Nephron (organoid): ENCODE measurements at regions not wholly inside any gene's neighbourhood (a gene's known extent, or its start where the extent isn't known, plus 50 kb on each side); places are given as distances from the start of the nearest gene placed in this dataset.
"Not testable (repeated sequence)": the region's sequence is repeated elsewhere in the genome, so short reads cannot be mapped to it uniquely, and the experiment has no call there.

ENCODE experiments used
- H3K27ac Mint-ChIP-seq, 3 experiments: 2 replicates each; pipeline ENCODE4 v1.8.0; 2020; ENCODE audit warnings: mixed read lengths in 3 of 3, mild to moderate bottlenecking in 2 of 3, moderate library complexity in 1 of 3
- H3K27me3 Mint-ChIP-seq: 2 replicates; pipeline ENCODE4 v1.8.0; 2021; ENCODE audit warnings: low read depth, mild to moderate bottlenecking, moderate library complexity, mixed read lengths
- H3K36me3 Mint-ChIP-seq: 2 replicates; pipeline ENCODE4 v1.8.0; 2020; ENCODE audit warnings: low read depth, mixed read lengths
- H3K4me1 Mint-ChIP-seq: 2 replicates; pipeline ENCODE4 v1.8.0; 2020; ENCODE audit warnings: mixed read lengths
- H3K4me3 Mint-ChIP-seq, 3 experiments: 2 replicates each; pipeline ENCODE4 v1.8.0; 2020; ENCODE audit warnings: mild to moderate bottlenecking in 3 of 3, mixed read lengths in 3 of 3, moderate library complexity in 2 of 3
- H3K9me3 Mint-ChIP-seq: 2 replicates; pipeline ENCODE4 v1.8.0; 2020; ENCODE audit warnings: mixed read lengths
- TF ChIP-seq, protein P1 (sequence below), 3 experiments: fragments of 200-600 bp; sonication (generic); IDR thresholded peaks; one replicate each; pipeline ENCODE4 v1.5.0; 2021; ENCODE audit warnings: antibody characterized with exemption in 3 of 3; ENCODE audit not compliant: unreplicated experiment in 3 of 3

DNA sequence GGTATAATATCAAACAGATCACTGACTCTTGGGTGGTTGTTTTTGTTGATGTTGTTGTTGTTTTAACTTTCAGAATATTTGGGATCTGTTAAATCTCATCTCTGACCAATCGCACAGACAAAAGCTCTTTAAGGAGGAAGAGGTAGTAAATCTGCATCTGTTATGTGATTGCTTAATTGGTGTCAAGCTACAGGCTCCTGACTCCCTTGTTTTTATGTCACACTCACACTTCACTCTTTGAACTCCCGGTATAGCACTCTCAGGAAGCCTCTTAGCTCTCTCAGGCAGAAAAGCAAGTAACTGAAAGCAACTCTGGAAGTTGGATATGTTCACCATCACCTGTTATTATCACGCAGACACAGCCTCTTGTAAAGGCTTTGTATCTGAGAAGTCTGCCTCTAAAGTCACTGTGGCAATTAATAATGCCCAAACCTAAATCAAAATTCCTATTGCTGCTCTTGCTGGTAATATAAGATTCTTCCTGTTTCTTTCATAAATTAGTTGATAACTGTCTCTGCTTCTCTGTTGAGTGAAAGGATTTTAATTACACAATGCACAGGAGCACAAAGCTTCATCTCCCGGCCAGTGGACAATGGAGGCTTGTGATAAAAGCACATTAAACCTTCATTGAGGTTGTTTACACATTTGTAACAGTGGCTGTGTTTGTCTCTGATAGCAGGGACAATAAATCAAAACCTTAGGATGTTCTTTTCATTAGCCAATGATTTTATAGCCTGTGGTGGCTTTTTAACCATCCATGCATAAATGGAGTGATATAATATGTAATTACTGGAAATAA is 576.7 kb downstream of the MFSD1 start:
- Mint-ChIP-seq H3K36me3 (no peaks in the 10 kb centered on the region), H3K4me1 (no peaks in the 10 kb centered on the region), H3K27me3 (no peaks in the 10 kb centered on the region), H3K9me3 (no peaks in the 10 kb centered on the region), H3K4me3 (no peak overlapping the region), H3K27ac (no peak overlapping the region)
- TF ChIP-seq, protein P1, sequence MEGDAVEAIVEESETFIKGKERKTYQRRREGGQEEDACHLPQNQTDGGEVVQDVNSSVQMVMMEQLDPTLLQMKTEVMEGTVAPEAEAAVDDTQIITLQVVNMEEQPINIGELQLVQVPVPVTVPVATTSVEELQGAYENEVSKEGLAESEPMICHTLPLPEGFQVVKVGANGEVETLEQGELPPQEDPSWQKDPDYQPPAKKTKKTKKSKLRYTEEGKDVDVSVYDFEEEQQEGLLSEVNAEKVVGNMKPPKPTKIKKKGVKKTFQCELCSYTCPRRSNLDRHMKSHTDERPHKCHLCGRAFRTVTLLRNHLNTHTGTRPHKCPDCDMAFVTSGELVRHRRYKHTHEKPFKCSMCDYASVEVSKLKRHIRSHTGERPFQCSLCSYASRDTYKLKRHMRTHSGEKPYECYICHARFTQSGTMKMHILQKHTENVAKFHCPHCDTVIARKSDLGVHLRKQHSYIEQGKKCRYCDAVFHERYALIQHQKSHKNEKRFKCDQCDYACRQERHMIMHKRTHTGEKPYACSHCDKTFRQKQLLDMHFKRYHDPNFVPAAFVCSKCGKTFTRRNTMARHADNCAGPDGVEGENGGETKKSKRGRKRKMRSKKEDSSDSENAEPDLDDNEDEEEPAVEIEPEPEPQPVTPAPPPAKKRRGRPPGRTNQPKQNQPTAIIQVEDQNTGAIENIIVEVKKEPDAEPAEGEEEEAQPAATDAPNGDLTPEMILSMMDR (IDR thresholded peaks at IDR 0.05; ENCODE audit: unreplicated experiment in 3 of 3): no peak

DNA sequence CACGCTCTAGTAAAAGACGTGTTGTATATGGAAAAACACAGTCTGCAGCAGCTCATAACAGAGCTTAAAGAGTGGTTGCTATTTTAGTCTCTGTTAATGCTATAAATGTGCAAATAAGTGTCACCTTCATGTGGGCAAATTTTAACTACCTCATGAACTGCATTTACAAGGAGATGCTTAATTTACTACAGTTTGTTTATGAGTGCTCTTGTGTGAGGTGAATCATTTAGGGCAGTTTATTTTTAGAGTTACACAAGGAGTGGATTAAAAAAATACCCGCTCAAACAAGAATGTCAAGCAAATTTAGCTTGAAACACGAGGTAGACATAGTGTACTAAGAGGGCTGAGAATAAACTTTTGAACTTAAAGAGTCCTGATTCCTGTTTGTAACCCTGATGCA is 579.0 kb downstream of the MFSD1 start:
- Mint-ChIP-seq H3K36me3 (no peaks in the 10 kb centered on the region), H3K27me3 (no peaks in the 10 kb centered on the region), H3K9me3 (peaks cover 2% of the 10 kb centered on the region), H3K4me1 (no peaks in the 10 kb centered on the region), H3K4me3 (no peak overlapping the region), H3K27ac (no peak overlapping the region)
- TF ChIP-seq, protein P1 (IDR thresholded peaks at IDR 0.05; ENCODE audit: unreplicated experiment in 3 of 3): no peak

DNA sequence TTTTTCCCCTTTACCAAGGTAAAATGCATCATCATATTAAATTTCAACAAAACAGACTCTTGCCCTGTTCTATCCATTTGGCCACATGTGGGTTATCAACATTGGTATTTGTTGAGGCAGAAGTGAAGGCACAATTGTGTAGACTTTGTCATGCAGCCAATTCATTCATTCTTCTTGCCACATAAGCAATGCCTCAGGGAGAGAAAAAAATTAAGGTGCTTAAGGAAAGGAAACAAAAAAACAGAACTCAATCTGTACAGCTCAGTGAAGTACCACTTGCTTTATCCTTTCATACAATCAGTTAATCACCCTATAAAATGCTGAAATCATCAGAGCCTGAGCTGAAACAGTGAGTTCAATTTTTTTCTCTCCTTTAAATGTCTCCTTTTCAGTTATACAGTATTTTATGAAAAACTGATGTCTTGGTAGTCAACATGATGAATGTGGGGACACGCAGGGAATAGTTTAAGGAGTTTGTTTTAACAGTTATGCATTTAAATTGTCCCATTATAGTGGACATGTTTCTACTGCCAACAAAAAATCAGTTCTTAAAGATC is 588.9 kb downstream of the MFSD1 start:
- H3K27me3 Mint-ChIP-seq: no peaks in the 10 kb centered on the region
- H3K36me3 Mint-ChIP-seq: no peaks in the 10 kb centered on the region
- no peaks in the 10 kb centered on the region for H3K9me3 Mint-ChIP-seq
- no peak overlapping the region for H3K27ac Mint-ChIP-seq
- TF ChIP-seq, protein P1 (IDR thresholded peaks at IDR 0.05; ENCODE audit: unreplicated experiment in 3 of 3): no peak
- H3K4me3 Mint-ChIP-seq: no peak overlapping the region
- no peaks in the 10 kb centered on the region for H3K4me1 Mint-ChIP-seq

DNA sequence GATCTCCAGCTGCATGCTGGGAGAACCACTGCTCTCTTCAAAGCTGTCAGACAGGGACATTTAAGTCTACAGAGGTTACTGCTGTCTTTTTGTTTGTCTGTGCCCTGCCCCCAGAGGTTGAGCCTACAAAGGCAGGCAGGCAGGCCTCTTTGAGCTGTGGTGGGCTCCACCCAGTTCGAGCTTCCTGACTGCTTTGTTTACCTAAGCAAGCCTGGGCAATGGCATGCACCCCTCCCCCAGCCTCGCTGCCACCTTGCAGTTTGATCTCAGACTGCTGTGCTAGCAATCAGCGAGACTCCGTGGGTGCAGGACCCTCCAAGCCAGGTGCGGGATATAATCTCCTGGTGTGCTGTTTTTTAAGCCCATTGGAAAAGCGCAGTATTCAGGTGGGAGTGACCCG is 591.0 kb upstream of the IL12A start:
- not testable (repeated sequence) for H3K27me3 Mint-ChIP-seq, H3K4me3 Mint-ChIP-seq, H3K36me3 Mint-ChIP-seq, H3K4me1 Mint-ChIP-seq, H3K27ac Mint-ChIP-seq
- peaks cover 12% of the 10 kb centered on the region for H3K9me3 Mint-ChIP-seq

DNA sequence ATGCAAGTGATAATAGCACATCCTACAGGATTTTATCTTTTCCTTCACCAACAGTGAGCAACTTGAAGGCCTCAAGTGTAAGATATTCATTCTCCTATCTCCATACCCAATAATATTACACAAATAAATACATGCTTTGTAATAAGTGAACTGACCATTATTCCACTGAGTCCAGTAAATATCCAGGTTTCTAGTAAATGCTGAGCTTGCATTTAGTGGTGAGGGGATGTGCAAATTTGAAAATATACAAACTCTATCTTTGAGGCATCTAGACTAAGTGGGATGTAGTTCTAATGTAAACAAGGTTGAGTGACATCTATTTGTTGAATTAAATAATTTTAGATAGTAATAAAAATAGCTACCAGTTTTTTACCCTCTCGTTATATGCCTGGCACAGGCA is 587.6 kb upstream of the IL12A start:
- H3K27me3 Mint-ChIP-seq: no peaks in the 10 kb centered on the region
- H3K36me3 Mint-ChIP-seq: peaks cover 6% of the 10 kb centered on the region
- H3K9me3 Mint-ChIP-seq: peaks cover 12% of the 10 kb centered on the region
- TF ChIP-seq, protein P1 (IDR thresholded peaks at IDR 0.05; ENCODE audit: unreplicated experiment in 3 of 3): no peak
- H3K4me1 Mint-ChIP-seq: no peaks in the 10 kb centered on the region
- no peak overlapping the region for H3K27ac Mint-ChIP-seq
- no peak overlapping the region for H3K4me3 Mint-ChIP-seq

DNA sequence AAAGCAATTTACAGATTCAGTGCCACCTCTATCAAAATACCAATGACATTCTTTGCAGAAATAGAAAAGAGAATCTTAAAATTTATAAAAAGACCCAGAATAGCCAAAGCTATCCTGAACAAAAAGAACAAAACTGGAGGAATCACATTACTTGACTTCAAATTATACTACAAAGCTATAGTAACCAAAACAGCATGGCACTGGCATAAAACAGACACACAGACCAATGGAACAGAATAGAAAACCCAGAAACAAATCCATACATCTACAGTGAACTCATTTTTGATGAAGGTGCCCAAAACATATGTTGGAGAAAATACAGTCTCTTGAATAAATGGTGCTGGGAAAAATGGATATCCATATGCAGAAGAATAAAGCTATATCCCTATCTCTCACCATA is 578.9 kb upstream of the IL12A start:
- H3K27ac Mint-ChIP-seq, H3K4me3 Mint-ChIP-seq, H3K4me1 Mint-ChIP-seq, H3K27me3 Mint-ChIP-seq, H3K36me3 Mint-ChIP-seq: not testable (repeated sequence)
- H3K9me3 Mint-ChIP-seq: peaks cover 29% of the 10 kb centered on the region

DNA sequence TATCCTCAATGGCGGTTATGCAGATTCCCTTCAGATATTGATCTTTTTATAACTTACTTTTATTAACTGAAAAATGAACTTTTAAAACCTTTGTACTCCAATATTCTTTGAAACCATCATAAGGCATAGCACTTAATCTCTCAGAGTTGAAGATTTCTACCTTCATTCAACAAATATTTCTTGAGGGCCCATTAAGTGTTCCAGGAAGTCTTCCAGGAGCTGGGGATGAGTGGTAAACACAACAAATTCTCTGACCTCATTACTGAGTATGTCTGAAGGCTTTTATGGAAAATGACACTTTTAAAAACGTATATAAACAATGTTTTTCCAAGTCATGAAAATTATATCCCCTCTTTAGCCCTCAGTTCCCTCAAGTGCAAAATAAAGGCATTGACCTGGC is 575.3 kb upstream of the IL12A start:
- Mint-ChIP-seq H3K4me1 (peaks cover 9% of the 10 kb centered on the region), H3K36me3 (peaks cover 3% of the 10 kb centered on the region), H3K27ac (no peak overlapping the region), H3K9me3 (peaks cover 22% of the 10 kb centered on the region), H3K4me3 (no peak overlapping the region), H3K27me3 (no peaks in the 10 kb centered on the region)
- TF ChIP-seq, protein P1 (IDR thresholded peaks at IDR 0.05; ENCODE audit: unreplicated experiment in 3 of 3): no peak
